GM12878 (cell line): ENCODE measurements at regions not wholly inside any gene's neighbourhood (a gene's known extent, or its start where the extent isn't known, plus 50 kb on each side); places are given as distances from the start of the nearest gene placed in this dataset.
A peak's percentile ranks its signal among the peaks of the same experiment; 100 is the strongest.
"Not testable (repeated sequence)": the region's sequence is repeated elsewhere in the genome, so short reads cannot be mapped to it uniquely, and the experiment has no call there.

Experiments used
- ATAC-seq: fragments of 200-7000 bp; cut with Tn5 transposase; 3 replicates; pipeline ENCODE4 v1.9.1; 2020; ENCODE audit warnings: mild to moderate bottlenecking, moderate library complexity
- BruUV-seq: library from RNA; stranded (reverse); fragments of 400-500 nt; replicated peaks from 2 replicates; lab custom pipeline; 2021; lab: Mats Ljungman, UMichigan
- CTCF ChIA-PET: fragments of 300-600 bp; sonication (Branson Sonifier 250); formaldehyde crosslinking; extraction: SDS; loops from one replicate; lab custom pipeline; 2021; ENCODE audit warnings: inconsistent platforms; lab: Yijun Ruan, JAX
- POLR2A ChIA-PET: fragments of 350-600 bp; formaldehyde crosslinking; extraction: SDS; loops from one replicate; lab custom pipeline; 2021; ENCODE audit warnings: inconsistent platforms; lab: Charles Lee
- RAD21 ChIA-PET: fragments of 300-600 bp; sonication (Branson Sonifier 250); formaldehyde crosslinking; loops from one replicate; lab custom pipeline; 2023; ENCODE audit warnings: antibody characterized with exemption; ENCODE audit not compliant: unreplicated experiment; lab: Charles Lee
- SMC1A ChIA-PET: fragments of 300-600 bp; sonication (Branson Sonifier 250); formaldehyde crosslinking; loops from one replicate; lab custom pipeline; 2023; ENCODE audit not compliant: unreplicated experiment, uncharacterized antibody; lab: Charles Lee
- DNase-seq: peaks from one replicate; pipeline ENCODE4 v3.0.0-alpha.2; 2011; ENCODE audit warnings: low read depth, low spot score
- FAIRE-seq: peaks from 3 replicates; lab custom pipeline; 2011; peaks lifted over from hg19 to GRCh38; lab: Jason Lieb, UNC
- H2AFZ ChIP-seq: 2 replicates; pipeline ENCODE4 v1.6.0; 2011; ENCODE audit warnings: low read depth, low read length, control low read depth; ENCODE audit not compliant: control insufficient read depth
- H3K27ac ChIP-seq: 2 replicates; pipeline ENCODE4 v1.5.1; 2011; ENCODE audit warnings: control low read depth; ENCODE audit not compliant: control insufficient read depth, insufficient read depth
- H3K27me3 ChIP-seq, 2 experiments: replicated peaks in 1 of 2; 2 replicates each; pipeline versions ENCODE4 v1.6.0 to v1.6.1; 2011; ENCODE audit warnings: low read length in 1 of 2; ENCODE audit not compliant: control insufficient read depth in 2 of 2, insufficient read depth in 2 of 2
- H3K36me3 ChIP-seq, 2 experiments: 2 replicates each; pipeline ENCODE4 v1.5.1; 2011; ENCODE audit warnings: low read length in 1 of 2; ENCODE audit not compliant: control insufficient read depth in 2 of 2, insufficient read depth in 2 of 2
- H3K4me1 ChIP-seq: 2 replicates; pipeline ENCODE4 v1.6.1; 2011; ENCODE audit warnings: mild to moderate bottlenecking, low read length, moderate library complexity, mixed read lengths; ENCODE audit not compliant: control insufficient read depth, insufficient read depth
- H3K4me2 ChIP-seq: 2 replicates; pipeline ENCODE4 v1.6.0; 2011; ENCODE audit warnings: control low read depth; ENCODE audit not compliant: control insufficient read depth, insufficient read depth
- H3K4me3 ChIP-seq: fragments of 200-600 bp; sonication (generic); 2 replicates; pipeline ENCODE4 v1.5.1; 2016
- H3K79me2 ChIP-seq: 2 replicates; pipeline ENCODE4 v1.6.0; 2011; ENCODE audit warnings: low read length; ENCODE audit not compliant: control insufficient read depth, insufficient read depth
- H3K9ac ChIP-seq: 2 replicates; pipeline ENCODE4 v1.8.0; 2011; ENCODE audit warnings: low read length, control low read depth, mixed read lengths; ENCODE audit not compliant: control insufficient read depth, insufficient read depth
- H3K9me3 ChIP-seq: replicated peaks from 3 replicates; pipeline ENCODE4 v1.5.1; 2011; ENCODE audit warnings: mild to moderate bottlenecking, low read length; ENCODE audit not compliant: control insufficient read depth, insufficient read depth
- H4K20me1 ChIP-seq: 2 replicates; pipeline ENCODE4 v1.6.0; 2011; ENCODE audit not compliant: control insufficient read depth, insufficient read depth
- RUNX3 ChIP-seq: IDR thresholded peaks from 2 replicates; pipeline ENCODE4 v1.6.1; 2012; ENCODE audit warnings: low read length, inconsistent platforms
- whole genome bisulfite sequencing: methylation state at CpG from one replicate; pipeline ENCODE4 v1.1.6; 2016; ENCODE audit warnings: low lambda C conversion rate; ENCODE audit not compliant: insufficient replicate concordance, insufficient coverage; ENCODE audit errors: missing lambda C conversion rate; 5-methylcytosine and 5-hydroxymethylcytosine counted together
- in situ Hi-C: fragments of 300-500 bp; cut with MboI; formaldehyde crosslinking; loops from 9 replicates; pipeline ENCODE4 v1.14.3; 2018; ENCODE audit warnings: mixed read lengths
- intact Hi-C: fragments of 100-400 bp; cut with micrococcal nuclease; formaldehyde crosslinking; loops from one replicate; pipeline ENCODE4 v1.14.2; 2022; ENCODE audit not compliant: unreplicated experiment
- TF ChIP-seq, protein P1 (sequence below): fragments of 450-650 bp; IDR thresholded peaks from 2 replicates; pipeline ENCODE4 v1.6.1; 2016; ENCODE audit warnings: mild to moderate bottlenecking

DNA sequence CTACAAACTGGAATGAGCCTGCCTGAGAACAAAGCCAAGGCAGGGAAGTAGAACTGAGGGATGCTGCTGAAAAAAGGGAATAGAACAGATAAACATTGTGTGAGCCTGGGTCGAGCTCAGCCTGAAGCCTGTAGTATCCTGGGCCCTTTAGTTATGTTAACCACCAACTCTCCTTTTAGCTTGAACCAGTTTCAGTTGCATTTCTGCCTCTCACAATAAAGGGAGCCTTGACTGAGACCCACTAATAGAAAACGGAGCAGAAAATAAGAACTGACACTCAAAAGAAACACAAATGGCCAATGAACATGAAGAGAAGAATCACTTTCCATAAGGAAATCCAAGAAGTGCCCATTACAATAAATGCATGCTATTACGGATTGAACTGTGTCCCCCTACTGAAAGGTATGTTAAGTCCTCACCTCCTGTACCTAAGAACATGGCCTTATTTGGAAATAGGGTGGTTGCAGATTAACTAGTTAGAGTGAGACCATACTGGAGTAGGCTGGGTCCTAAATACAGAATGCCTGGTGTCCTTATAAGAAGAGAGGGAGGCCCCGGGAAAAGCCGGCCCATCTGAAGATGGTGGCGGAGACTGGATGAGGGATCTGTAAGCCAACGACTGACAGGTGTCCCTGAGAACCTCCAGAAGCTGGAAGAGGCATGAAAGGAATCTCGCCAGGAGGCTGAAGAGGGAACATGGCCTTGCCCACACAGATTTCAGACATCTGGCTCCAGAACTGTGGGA is 4423.0 kb upstream of the TPTE start:
- POLR2A ChIA-PET, H3K27me3 ChIP-seq, intact Hi-C loops, H3K36me3 ChIP-seq, H3K79me2 ChIP-seq, H3K4me1 ChIP-seq, DNase-seq, RAD21 ChIA-PET, H3K9me3 ChIP-seq, in situ Hi-C loops, H3K4me3 ChIP-seq, H3K9ac ChIP-seq, FAIRE-seq, H4K20me1 ChIP-seq, H2AFZ ChIP-seq, CTCF ChIA-PET, SMC1A ChIA-PET: not testable (repeated sequence)
- WGBS = 45% methylated on average over 5 of the region's 8 CpGs
- Histone ChIP-seq H3K27ac (peak overlapping the region; percentile 48), H3K4me2 (0 out of 2 replicates have a peak overlapping the region, but pooled peaks have one; percentile 3)
- peak; percentile 15; the same call in 1 of the 2 replicates for TF ChIP-seq RUNX3
- TF ChIP-seq, protein P1, sequence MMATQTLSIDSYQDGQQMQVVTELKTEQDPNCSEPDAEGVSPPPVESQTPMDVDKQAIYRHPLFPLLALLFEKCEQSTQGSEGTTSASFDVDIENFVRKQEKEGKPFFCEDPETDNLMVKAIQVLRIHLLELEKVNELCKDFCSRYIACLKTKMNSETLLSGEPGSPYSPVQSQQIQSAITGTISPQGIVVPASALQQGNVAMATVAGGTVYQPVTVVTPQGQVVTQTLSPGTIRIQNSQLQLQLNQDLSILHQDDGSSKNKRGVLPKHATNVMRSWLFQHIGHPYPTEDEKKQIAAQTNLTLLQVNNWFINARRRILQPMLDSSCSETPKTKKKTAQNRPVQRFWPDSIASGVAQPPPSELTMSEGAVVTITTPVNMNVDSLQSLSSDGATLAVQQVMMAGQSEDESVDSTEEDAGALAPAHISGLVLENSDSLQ = peak; percentile 33; the same call in 1 of the 2 replicates
- peak; percentile 95 for ATAC-seq
- TSS peak; percentile 97 for BruUV-seq

DNA sequence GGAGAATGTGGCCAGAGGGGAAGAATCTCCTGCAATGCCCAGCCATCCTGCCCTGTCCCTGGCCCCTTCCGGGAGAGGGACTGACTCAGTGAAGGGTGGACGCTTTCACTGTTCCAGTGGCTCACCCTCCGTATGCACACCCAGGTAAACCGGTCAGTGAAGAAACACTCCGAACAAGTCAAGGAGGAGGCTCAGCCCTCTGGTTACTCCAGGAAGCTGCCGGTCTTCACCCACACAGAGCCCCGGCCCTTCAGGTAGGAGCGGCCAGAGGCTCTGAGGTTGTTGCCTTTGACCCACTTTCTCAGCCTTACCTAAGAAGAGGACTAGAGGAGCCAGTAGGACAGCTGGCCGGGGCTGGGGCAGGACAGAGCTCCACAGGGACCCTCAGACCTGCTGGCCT is 4419.8 kb upstream of the TPTE start:
- H2AFZ ChIP-seq, CTCF ChIA-PET, H3K27ac ChIP-seq, intact Hi-C loops, SMC1A ChIA-PET, FAIRE-seq, ATAC-seq, H3K9me3 ChIP-seq, H3K36me3 ChIP-seq, H3K4me2 ChIP-seq, POLR2A ChIA-PET, H3K27me3 ChIP-seq, H3K4me1 ChIP-seq, H3K79me2 ChIP-seq, H4K20me1 ChIP-seq, BruUV-seq, in situ Hi-C loops, H3K9ac ChIP-seq, RAD21 ChIA-PET, H3K4me3 ChIP-seq, DNase-seq: not testable (repeated sequence)
- WGBS = no CpG with 5 or more reads among the region's 9 CpGs

DNA sequence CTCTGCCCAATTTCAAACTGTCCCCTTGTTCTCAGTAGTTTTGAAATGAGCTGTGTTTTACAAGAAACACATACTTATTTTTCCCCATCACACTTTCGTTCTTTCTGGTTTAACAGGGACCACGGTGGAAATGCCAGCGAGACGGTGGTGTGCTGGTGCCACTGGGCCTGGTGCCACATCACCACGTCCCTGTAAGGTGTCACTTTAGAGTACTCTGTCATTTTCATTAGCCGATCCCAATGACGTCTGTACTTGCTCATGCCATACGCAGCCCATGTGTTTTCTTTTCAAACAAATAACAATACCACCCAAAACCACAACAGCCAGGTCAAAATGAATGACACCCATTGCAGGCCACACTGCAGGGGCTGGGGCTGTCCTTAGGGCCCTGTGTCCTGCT is 4416.8 kb upstream of the TPTE start:
- H3K27me3 ChIP-seq, in situ Hi-C loops, RAD21 ChIA-PET, DNase-seq, H3K79me2 ChIP-seq, POLR2A ChIA-PET, H3K4me1 ChIP-seq, H3K27ac ChIP-seq, H4K20me1 ChIP-seq, intact Hi-C loops, BruUV-seq, H2AFZ ChIP-seq, SMC1A ChIA-PET, H3K4me2 ChIP-seq, H3K4me3 ChIP-seq, CTCF ChIA-PET, H3K9me3 ChIP-seq, FAIRE-seq, H3K9ac ChIP-seq, H3K36me3 ChIP-seq: not testable (repeated sequence)
- WGBS = no CpG with 5 or more reads among the region's 8 CpGs
- peak; percentile 68 for ATAC-seq
